HepG2 (cell line): ENCODE measurements at regions not wholly inside any gene's neighbourhood (a gene's known extent, or its start where the extent isn't known, plus 50 kb on each side); places are given as distances from the start of the nearest gene placed in this dataset.

Experiments
- ATAC-seq: fragments of 200-7000 bp; cut with Tn5 transposase; 3 replicates; pipeline ENCODE4 v1.9.1; 2020; ENCODE audit warnings: mild to moderate bottlenecking, moderate library complexity
- BruUV-seq: library from RNA; stranded (reverse); fragments of 400-500 nt; replicated peaks from 2 replicates; lab custom pipeline; 2021; lab: Mats Ljungman, UMichigan
- CTCF ChIA-PET: fragments of 300-600 bp; formaldehyde crosslinking; extraction: SDS; loops from one replicate; lab custom pipeline; 2021; ENCODE audit warnings: low total read pairs, inconsistent platforms, low intra/inter-chr PET ratio; lab: Yijun Ruan, JAX
- POLR2A ChIA-PET: fragments of 350-600 bp; sonication (Branson Sonifier 250); formaldehyde crosslinking; loops from one replicate; lab custom pipeline; 2020; ENCODE audit warnings: antibody characterized with exemption, inconsistent platforms; lab: Yijun Ruan, JAX
- DNase-seq: peaks from one replicate; pipeline ENCODE4 v3.0.0-alpha.2; 2015; ENCODE audit warnings: low spot score
- FAIRE-seq: peaks from 3 replicates; lab custom pipeline; 2011; peaks lifted over from hg19 to GRCh38; lab: Jason Lieb, UNC
- H2AFZ ChIP-seq: one replicate; pipeline ENCODE4 v1.6.1; 2011; ENCODE audit warnings: low read length, inconsistent platforms
- H3K27ac ChIP-seq: fragments of 300-600 bp; 3 replicates; pipeline ENCODE4 v1.8.0; 2011; ENCODE audit warnings: mixed run types, mild to moderate bottlenecking, mixed read lengths, low read length, inconsistent platforms; ENCODE audit not compliant: insufficient read depth; ENCODE audit errors: extremely low read length
- H3K27me3 ChIP-seq, 2 experiments: fragments of 200-600 bp in 1 of 2; 2 replicates in 1 of 2; 3 replicates in 1 of 2; pipeline versions ENCODE4 v1.6.0 to v1.8.0; 2011; ENCODE audit warnings: low read length in 2 of 2, mild to moderate bottlenecking in 2 of 2, moderate library complexity in 2 of 2, inconsistent platforms in 1 of 2; ENCODE audit not compliant: insufficient read depth in 2 of 2, control insufficient read depth in 1 of 2
- H3K36me3 ChIP-seq, 2 experiments: fragments of 200-600 bp in 1 of 2; replicated peaks in 1 of 2; 2 replicates in 1 of 2; 3 replicates in 1 of 2; pipeline versions ENCODE4 v1.5.1 to v1.8.0; 2011; ENCODE audit warnings: low read length in 2 of 2, inconsistent platforms in 1 of 2; ENCODE audit not compliant: insufficient read depth in 2 of 2, control insufficient read depth in 1 of 2
- H3K4me1 ChIP-seq: 2 replicates; pipeline ENCODE4 v1.5.1; 2012; ENCODE audit warnings: low read length, inconsistent platforms; ENCODE audit not compliant: insufficient read depth
- H3K4me2 ChIP-seq: 2 replicates; pipeline ENCODE4 v1.6.0; 2011; ENCODE audit warnings: low read depth, low read length, inconsistent platforms
- H3K4me3 ChIP-seq, 3 experiments: fragments of 200-600 bp in 1 of 3; sonication (generic), shearing (Covaris generic) in 1 of 3; replicated peaks in 1 of 3; 2 replicates each; pipeline ENCODE4 v1.5.1; 2011 to 2016; ENCODE audit warnings: low read length in 3 of 3, inconsistent platforms in 2 of 3, low read depth in 2 of 3, mild to moderate bottlenecking in 2 of 3, control low read depth in 1 of 3, mixed read lengths in 1 of 3; ENCODE audit not compliant: insufficient read depth in 1 of 3
- H3K79me2 ChIP-seq: one replicate; pipeline ENCODE4 v1.6.1; 2011; ENCODE audit warnings: low read length, inconsistent platforms; ENCODE audit not compliant: insufficient read depth
- H3K9ac ChIP-seq: 2 replicates; pipeline ENCODE4 v1.6.0; 2011; ENCODE audit warnings: mild to moderate bottlenecking, low read depth, low read length, inconsistent platforms; ENCODE audit not compliant: insufficient read depth
- H3K9me3 ChIP-seq: 2 replicates; pipeline ENCODE4 v1.5.1; 2012; ENCODE audit warnings: mild to moderate bottlenecking, low read length
- H4K20me1 ChIP-seq: 2 replicates; pipeline ENCODE4 v1.6.0; 2011; ENCODE audit warnings: inconsistent platforms, mild to moderate bottlenecking, low read length, moderate library complexity; ENCODE audit not compliant: insufficient read depth
- EED ChIP-seq: sonication (generic); formaldehyde crosslinking; IDR thresholded peaks from 2 replicates; pipeline ENCODE4 v1.5.0; 2020; ENCODE audit warnings: mild to moderate bottlenecking, missing genetic modification reagents
- HNRNPLL ChIP-seq: fragments of 200-400 bp; formaldehyde crosslinking; IDR thresholded peaks from 2 replicates; pipeline ENCODE4 v1.6.1; 2017; ENCODE audit warnings: mild to moderate bottlenecking, low read depth, low read length; ENCODE audit not compliant: poor library complexity, severe bottlenecking
- KLF11 ChIP-seq: IDR thresholded peaks from 2 replicates; pipeline ENCODE4 v1.6.1; 2016; ENCODE audit warnings: missing compliant biosample characterization
- SIX4 ChIP-seq: sonication (generic); formaldehyde crosslinking; IDR thresholded peaks from 2 replicates; pipeline ENCODE4 v1.4.0; 2020; ENCODE audit warnings: missing genetic modification reagents
- SMAD9 ChIP-seq: sonication (generic); formaldehyde crosslinking; IDR thresholded peaks from 2 replicates; pipeline ENCODE4 v1.5.1; 2020; ENCODE audit warnings: mild to moderate bottlenecking, missing genetic modification reagents
- ZFP36 ChIP-seq: fragments of 150-350 bp; IDR thresholded peaks from 2 replicates; pipeline ENCODE4 v1.6.1; 2018; ENCODE audit warnings: borderline replicate concordance, low read length, low read depth; ENCODE audit not compliant: partially characterized antibody
- ZNF256 ChIP-seq: sonication (generic); formaldehyde crosslinking; conservative IDR thresholded peaks from 2 replicates; pipeline ENCODE4 v1.4.0; 2020; ENCODE audit warnings: missing genetic modification reagents
- ZNF746 ChIP-seq: sonication (generic); formaldehyde crosslinking; IDR thresholded peaks from 2 replicates; pipeline ENCODE4 v1.8.0; 2022; ENCODE audit warnings: mild to moderate bottlenecking, missing genetic modification reagents
- ZSCAN12 ChIP-seq: sonication (generic); formaldehyde crosslinking; IDR thresholded peaks from 2 replicates; pipeline ENCODE4 v1.9.0; 2021; ENCODE audit warnings: mild to moderate bottlenecking, missing genetic modification reagents
- WGBS: methylation state at CpG from one replicate; pipeline ENCODE4 v1.1.6; 2017; ENCODE audit warnings: low lambda C conversion rate; 5-methylcytosine and 5-hydroxymethylcytosine counted together
- in situ Hi-C: cut with HindIII; loops from 2 replicates; pipeline ENCODE4 v1.10.0; 2017; ENCODE audit warnings: low pct_unique_long_range_greater_than_20kb; ENCODE audit not compliant: extremely low pct_ligation_motif_present
- intact Hi-C: fragments of 100-400 bp; cut with micrococcal nuclease; formaldehyde crosslinking; loops from one replicate; pipeline ENCODE4 v1.10.0; 2022; ENCODE audit not compliant: unreplicated experiment
- TF ChIP-seq, protein P1 (sequence below), 2 experiments: sonication (generic) in 1 of 2; formaldehyde crosslinking in 1 of 2; IDR thresholded peaks; 2 replicates each; pipeline versions ENCODE4 v1.5.1 to v1.6.1; 2011 to 2020; ENCODE audit warnings: borderline replicate concordance in 1 of 2, low read depth in 1 of 2, low read length in 1 of 2, mild to moderate bottlenecking in 1 of 2, missing genetic modification reagents in 1 of 2, moderate library complexity in 1 of 2

DNA sequence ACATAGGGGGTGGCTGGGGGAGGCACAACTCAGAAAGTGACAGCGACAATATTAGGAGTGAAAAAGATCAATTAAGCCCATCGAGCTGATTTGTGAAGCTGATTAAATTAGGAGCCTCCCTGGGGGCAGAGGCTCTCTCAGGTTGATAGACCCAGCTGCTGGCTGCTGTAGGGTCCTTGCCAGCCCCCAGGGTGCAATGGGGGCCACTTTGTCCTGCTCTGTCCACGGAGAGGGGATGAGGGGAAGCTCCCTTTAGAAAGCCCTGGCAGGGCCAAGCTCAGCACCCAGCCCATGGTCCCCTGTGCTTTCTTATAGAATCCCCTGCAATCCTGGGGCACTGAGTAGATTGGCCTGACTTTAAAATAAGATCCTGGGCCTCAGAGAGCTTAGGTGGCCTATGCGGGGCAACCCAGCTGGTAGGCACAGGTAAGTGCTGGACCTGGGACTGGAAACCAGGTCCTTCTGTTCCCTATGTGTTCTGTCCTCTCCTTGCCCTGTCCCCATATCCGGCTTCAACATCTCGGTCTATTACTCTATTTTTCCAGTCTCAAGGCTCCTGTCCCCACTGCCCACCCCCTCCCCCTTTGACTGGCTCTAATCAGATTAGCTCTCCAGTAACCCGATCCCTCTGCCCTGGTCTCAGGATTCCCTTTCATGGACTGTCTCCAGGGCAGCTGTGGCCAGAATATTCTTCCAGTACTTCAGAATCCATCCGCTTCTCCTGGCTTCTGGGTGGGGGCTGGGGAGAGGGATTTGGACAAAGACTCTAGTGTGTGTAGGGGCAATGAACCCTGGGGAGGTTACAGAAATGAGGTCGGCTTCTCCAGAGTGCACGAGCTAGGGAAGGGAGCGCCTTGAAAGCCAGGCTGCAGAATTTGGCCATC is 259.6 kb downstream of the RPS24 start:
- Histone ChIP-seq H3K27me3 (peaks cover 5 to 13% of the 10 kb centered on the region in 2 experiments; a peak in 3 of 5 replicates), H3K4me2 (no peak overlapping the region), H3K79me2 (no peaks in the 10 kb centered on the region), H4K20me1 (no peaks in the 10 kb centered on the region), H3K36me3 (no peaks in the 10 kb centered on the region), H2AFZ (no peak overlapping the region), H3K9ac (no peak overlapping the region), H3K4me3 (no peak overlapping the region), H3K27ac (no peak overlapping the region), H3K9me3 (no peaks in the 10 kb centered on the region), H3K4me1 (peaks cover 13% of the 10 kb centered on the region)
- ChIA-PET POLR2A (no interaction called here), CTCF (no interaction called here)
- no TSS peak for BruUV-seq
- TF ChIP-seq SIX4 (CRISPR knock-in tag) (0 out of 2 replicates have a peak, but pooled peaks have one; percentile 29), HNRNPLL (no peak)
- in situ Hi-C loops = no loop called here
- intact Hi-C loops = no loop called here
- FAIRE-seq (no peak), DNase-seq (peak; percentile 24), ATAC-seq (peak; percentile 72)
- 10% methylated on average over 9 of the region's 11 CpGs for WGBS

DNA sequence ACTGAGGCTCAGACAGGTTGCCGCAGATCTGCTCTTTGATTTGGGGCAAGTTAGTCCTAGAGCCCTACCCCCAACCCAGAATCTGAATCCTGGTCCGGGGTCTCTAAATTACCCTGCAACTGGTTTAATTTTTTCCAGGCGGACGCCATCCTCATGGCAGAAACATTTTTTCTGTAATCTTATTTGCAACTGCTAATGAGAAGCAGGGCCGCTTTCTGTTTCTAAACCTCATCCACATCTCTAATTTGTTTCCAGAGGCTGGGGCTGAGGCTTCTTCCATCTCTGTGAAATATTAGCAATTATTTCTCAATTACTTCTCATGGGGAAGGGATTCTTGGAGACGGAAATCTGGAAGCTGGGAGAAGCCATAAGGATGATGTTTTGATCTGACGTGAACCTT is 261.6 kb downstream of the RPS24 start:
- BruUV-seq = no TSS peak
- POLR2A ChIA-PET = no interaction called here
- H3K27ac ChIP-seq = no peak overlapping the region

More for the DNA sequence above, 261.6 kb downstream of the RPS24 start:
- TF ChIP-seq, protein P1, sequence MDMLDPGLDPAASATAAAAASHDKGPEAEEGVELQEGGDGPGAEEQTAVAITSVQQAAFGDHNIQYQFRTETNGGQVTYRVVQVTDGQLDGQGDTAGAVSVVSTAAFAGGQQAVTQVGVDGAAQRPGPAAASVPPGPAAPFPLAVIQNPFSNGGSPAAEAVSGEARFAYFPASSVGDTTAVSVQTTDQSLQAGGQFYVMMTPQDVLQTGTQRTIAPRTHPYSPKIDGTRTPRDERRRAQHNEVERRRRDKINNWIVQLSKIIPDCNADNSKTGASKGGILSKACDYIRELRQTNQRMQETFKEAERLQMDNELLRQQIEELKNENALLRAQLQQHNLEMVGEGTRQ (IDR thresholded peaks at IDR 0.05; ENCODE audit: low read depth, low read length) = no peak
- TF ChIP-seq, protein P1 (CRISPR knock-in tag; IDR thresholded peaks at IDR 0.05; ENCODE audit: borderline replicate concordance) = no peak
- TF ChIP-seq ZNF256 (CRISPR knock-in tag) (no peak), ZFP36 (no peak), SMAD9 (CRISPR knock-in tag) (no peak), ZSCAN12 (CRISPR knock-in tag) (no peak), EED (CRISPR knock-in tag) (no peak), KLF11 (CRISPR knock-in tag) (no peak), ZNF746 (CRISPR knock-in tag) (no peak)
- TF ChIP-seq, all 625 proteins: peak for 0
- H2AFZ ChIP-seq = no peak overlapping the region
- intact Hi-C loops (no loop called here), in situ Hi-C loops (no loop called here)
- H3K27me3 ChIP-seq = peaks cover 3 to 10% of the 10 kb centered on the region in 2 experiments; a peak in 2 of 5 replicates
- no peaks in the 10 kb centered on the region for H3K79me2 ChIP-seq
- no peaks in the 10 kb centered on the region for H3K9me3 ChIP-seq
- DNase-seq (no peak), FAIRE-seq (no peak), ATAC-seq (no peak)
- no peak overlapping the region for H3K9ac ChIP-seq
- WGBS = 78% methylated on average over 7 of the region's 7 CpGs
- CTCF ChIA-PET = no interaction called here
- H3K4me3 ChIP-seq = no peak overlapping the region
- no peaks in the 10 kb centered on the region for H3K36me3 ChIP-seq
- no peaks in the 10 kb centered on the region for H4K20me1 ChIP-seq
- no peak overlapping the region for H3K4me2 ChIP-seq
- H3K4me1 ChIP-seq = peaks cover 13% of the 10 kb centered on the region
